Gastroesophageal sphincter (tissue), 4 donors: ENCODE measurements at regions not wholly inside any gene's neighbourhood (a gene's known extent, or its start where the extent isn't known, plus 50 kb on each side); places are given as distances from the start of the nearest gene placed in this dataset.

ENCODE experiments used
- ATAC-seq: fragments of 150-250 bp; one replicate; pipeline ENCODE4 v1.9.1; 2016; ENCODE audit warnings: mild to moderate bottlenecking, moderate library complexity
- H3K27ac ChIP-seq, 4 donors: fragments of 200-600 bp; sonication (generic) in 3 of 4; 1 replicate in 3 of 4; 2 replicates in 1 of 4; pipeline ENCODE4 v1.5.1; 2016 to 2019
- H3K27me3 ChIP-seq: fragments of 200-600 bp; sonication (generic); one replicate; pipeline ENCODE4 v1.5.1; 2019
- H3K36me3 ChIP-seq, 2 donors: fragments of 200-600 bp; sonication (generic); one replicate each; pipeline ENCODE4 v1.5.1; 2019; ENCODE audit warnings: control low read depth in 1 of 2
- H3K4me1 ChIP-seq, 3 donors: fragments of 200-600 bp; sonication (generic); 1 replicate in 2 of 3; 2 replicates in 1 of 3; pipeline ENCODE4 v1.5.1; 2016 to 2019; ENCODE audit warnings: control low read depth in 2 of 3
- H3K4me3 ChIP-seq, 2 donors: fragments of 200-600 bp; sonication (generic); one replicate each; pipeline ENCODE4 v1.5.1; 2019; ENCODE audit warnings: mild to moderate bottlenecking in 1 of 2, moderate library complexity in 1 of 2
- H3K9me3 ChIP-seq, 3 donors: fragments of 200-600 bp; sonication (generic); one replicate each; pipeline ENCODE4 v1.5.1; 2017 to 2019; ENCODE audit warnings: control low read depth in 2 of 3
- CTCF ChIP-seq, 4 experiments: fragments of 200-600 bp in 2 of 4; fragments of 450-650 bp in 2 of 4; sonication (generic) in 1 of 4; IDR thresholded peaks; one replicate each; pipeline ENCODE4 v1.5.1; 2017 to 2019; ENCODE audit warnings: antibody characterized with exemption in 4 of 4, mild to moderate bottlenecking in 2 of 4, moderate library complexity in 2 of 4
- EP300 ChIP-seq: sonication (generic); formaldehyde crosslinking; IDR thresholded peaks from one replicate; pipeline ENCODE4 v1.6.1; 2017; ENCODE audit warnings: antibody characterized with exemption, mild to moderate bottlenecking
- POLR2A ChIP-seq, 2 donors: fragments of 450-650 bp; IDR thresholded peaks; one replicate each; pipeline ENCODE4 v1.6.1; 2017; ENCODE audit warnings: antibody characterized with exemption in 2 of 2, mild to moderate bottlenecking in 2 of 2, moderate library complexity in 1 of 2
- POLR2AphosphoS5 ChIP-seq: sonication (generic); formaldehyde crosslinking; IDR thresholded peaks from one replicate; pipeline ENCODE4 v1.6.1; 2017; ENCODE audit warnings: antibody characterized with exemption
- WGBS, 2 donors: methylation state at CpG; one replicate each; pipeline ENCODE4 v1.1.5; 2018; ENCODE audit warnings: low coverage in 1 of 2; 5-methylcytosine and 5-hydroxymethylcytosine counted together

GRCh38 chr15:94769089-94769488 is 537.7 kb downstream of the MCTP2 start:
- 59 to 73% methylated on average over 2 of the region's 2 CpGs for WGBS, 2 donors
- Histone ChIP-seq H3K4me1 (no peaks in the 10 kb centered on the region), H3K27me3 (no peaks in the 10 kb centered on the region), H3K36me3 (no peaks in the 10 kb centered on the region), H3K27ac (no peak overlapping the region), H3K9me3 (no peaks in the 10 kb centered on the region), H3K4me3 (no peak overlapping the region)
- TF ChIP-seq EP300 = no peak
- TF ChIP-seq POLR2A (IDR thresholded peaks at IDR 0.05) = no peak
- no peak for TF ChIP-seq CTCF (IDR thresholded peaks at IDR 0.05)
- TF ChIP-seq POLR2AphosphoS5 = no peak
- ATAC-seq = no peak

GRCh38 chr15:94770199-94770598 is 538.8 kb downstream of the MCTP2 start:
- no peaks in the 10 kb centered on the region for H3K9me3 ChIP-seq
- ATAC-seq = no peak
- no peaks in the 10 kb centered on the region for H3K36me3 ChIP-seq
- TF ChIP-seq EP300 = no peak
- TF ChIP-seq CTCF (IDR thresholded peaks at IDR 0.05) = no peak
- TF ChIP-seq POLR2A (IDR thresholded peaks at IDR 0.05) = no peak
- TF ChIP-seq POLR2AphosphoS5 = no peak
- no peaks in the 10 kb centered on the region for H3K27me3 ChIP-seq
- 85 to 91% methylated on average over 10 of the region's 10 CpGs for WGBS, 2 donors
- no peak overlapping the region for H3K27ac ChIP-seq
- H3K4me1 ChIP-seq = no peaks in the 10 kb centered on the region
- H3K4me3 ChIP-seq = no peak overlapping the region

- ATAC-seq = no peak
- no peaks in the 10 kb centered on the region for H3K36me3 ChIP-seq
- TF ChIP-seq POLR2AphosphoS5 (no peak), POLR2A (IDR thresholded peaks at IDR 0.05) (no peak), EP300 (no peak), CTCF (IDR thresholded peaks at IDR 0.05) (no peak)
- 75 to 80% methylated on average over 1 of the region's 1 CpG for WGBS, 2 donors
- no peak overlapping the region for H3K4me3 ChIP-seq
- no peak overlapping the region for H3K27ac ChIP-seq
- no peaks in the 10 kb centered on the region for H3K27me3 ChIP-seq
- no peaks in the 10 kb centered on the region for H3K9me3 ChIP-seq
- H3K4me1 ChIP-seq = no peaks in the 10 kb centered on the region
Measured at GRCh38 chr15:94777037-94777436, 545.7 kb downstream of the MCTP2 start.

- Histone ChIP-seq H3K9me3 (no peaks in the 10 kb centered on the region), H3K4me1 (no peaks in the 10 kb centered on the region), H3K36me3 (no peaks in the 10 kb centered on the region), H3K27me3 (no peaks in the 10 kb centered on the region), H3K27ac (no peak overlapping the region), H3K4me3 (no peak overlapping the region)
- TF ChIP-seq EP300 (no peak), POLR2A (IDR thresholded peaks at IDR 0.05) (no peak), CTCF (IDR thresholded peaks at IDR 0.05) (no peak), POLR2AphosphoS5 (no peak)
- no peak for ATAC-seq
Measured at GRCh38 chr15:94778840-94779239, 547.5 kb downstream of the MCTP2 start.

- H3K4me1 ChIP-seq = no peaks in the 10 kb centered on the region
- WGBS, 2 donors = 93 to 100% methylated on average over 1 of the region's 4 CpGs
- TF ChIP-seq POLR2A (IDR thresholded peaks at IDR 0.05) (no peak), EP300 (no peak)
- H3K27me3 ChIP-seq = no peaks in the 10 kb centered on the region
- H3K27ac ChIP-seq = no peak overlapping the region
- H3K4me3 ChIP-seq = no peak overlapping the region
- no peaks in the 10 kb centered on the region for H3K36me3 ChIP-seq
- ATAC-seq = no peak
- no peaks in the 10 kb centered on the region for H3K9me3 ChIP-seq
Measured at GRCh38 chr15:94780166-94780565, 548.8 kb downstream of the MCTP2 start.

GRCh38 chr15:94785091-94785490 is 553.7 kb downstream of the MCTP2 start:
- no peak for ATAC-seq
- H3K4me1 ChIP-seq = no peaks in the 10 kb centered on the region

More at GRCh38 chr15:94785091-94785490, 553.7 kb downstream of the MCTP2 start:
- H3K27ac ChIP-seq = no peak overlapping the region
- no peaks in the 10 kb centered on the region for H3K36me3 ChIP-seq
- TF ChIP-seq POLR2A (IDR thresholded peaks at IDR 0.05) = no peak
- no peaks in the 10 kb centered on the region for H3K9me3 ChIP-seq
- WGBS, 2 donors = 86 to 91% methylated on average over 2 of the region's 2 CpGs
- no peaks in the 10 kb centered on the region for H3K27me3 ChIP-seq
- H3K4me3 ChIP-seq = no peak overlapping the region
